Activated T-cell treated with anti-CD3 and anti-CD28 coated beads, Interleukin-2, amount 50 U/mL, for 1 hour (primary cell): ENCODE measurements at regions not wholly inside any gene's neighbourhood (a gene's known extent, or its start where the extent isn't known, plus 50 kb on each side); places are given as distances from the start of the nearest gene placed in this dataset.
"Not testable (repeated sequence)": the region's sequence is repeated elsewhere in the genome, so short reads cannot be mapped to it uniquely, and the experiment has no call there.

Experiments
- DNase-seq: peaks from one replicate; pipeline ENCODE4 v3.0.0-alpha.2; 2020

DNA sequence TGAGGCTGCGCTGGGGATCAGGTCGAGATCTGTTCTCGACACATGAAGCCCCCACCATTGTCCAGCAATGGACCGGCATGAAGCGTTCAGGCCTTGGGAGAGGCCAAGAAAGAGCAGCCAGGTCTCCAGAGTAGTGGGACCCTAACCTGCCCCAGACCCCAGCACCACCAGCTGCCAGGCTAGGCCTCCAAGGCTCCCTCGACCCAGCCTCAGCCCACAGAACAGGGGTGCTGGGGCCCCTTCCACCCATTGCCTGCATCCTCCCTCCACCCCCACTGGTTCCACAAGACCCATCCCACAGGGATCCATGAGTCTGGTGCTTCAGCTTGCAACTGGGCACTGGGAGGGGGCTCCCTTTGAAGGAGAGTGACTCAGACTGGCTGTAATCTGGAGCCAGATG is 120.3 kb downstream of the TUBA3C start:
- no peak for DNase-seq

DNA sequence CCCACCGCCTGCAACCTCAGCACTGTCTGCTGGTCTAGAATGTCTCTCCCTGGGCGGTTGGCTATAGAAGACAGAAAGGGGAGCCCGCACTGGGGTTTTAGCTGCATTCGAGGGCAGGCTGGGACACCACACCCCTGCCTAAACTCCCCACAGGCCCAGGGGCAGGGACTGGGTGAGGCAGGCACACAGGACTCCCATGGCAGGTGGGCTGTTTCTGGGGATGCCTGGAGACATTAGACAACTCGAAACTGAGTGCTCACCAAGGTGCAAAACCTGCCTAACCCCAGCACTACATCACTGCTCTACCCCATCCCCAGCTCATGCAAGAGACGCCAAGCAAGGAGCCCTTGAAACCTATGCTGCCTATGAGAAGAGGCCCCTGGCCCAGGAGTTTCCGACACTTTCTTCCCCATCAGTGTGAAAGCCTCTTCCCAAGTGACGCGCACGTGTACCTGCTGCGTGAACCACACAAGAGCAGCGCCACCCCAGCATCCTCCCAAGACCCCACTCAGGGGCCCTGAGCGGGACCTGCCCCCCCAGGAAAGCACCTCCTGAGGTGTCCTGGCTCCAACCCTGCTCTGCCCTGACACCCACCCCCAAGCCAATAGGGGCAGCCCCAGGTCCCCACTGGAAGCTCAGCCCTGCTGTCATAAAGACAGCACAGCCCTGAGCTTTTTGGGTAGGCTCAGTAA is 121.2 kb downstream of the TUBA3C start:
- no peak for DNase-seq

- DNase-seq = no peak
Observed at GRCh38 chr13:19059016-19059780, 122.4 kb downstream of the TUBA3C start.

DNA sequence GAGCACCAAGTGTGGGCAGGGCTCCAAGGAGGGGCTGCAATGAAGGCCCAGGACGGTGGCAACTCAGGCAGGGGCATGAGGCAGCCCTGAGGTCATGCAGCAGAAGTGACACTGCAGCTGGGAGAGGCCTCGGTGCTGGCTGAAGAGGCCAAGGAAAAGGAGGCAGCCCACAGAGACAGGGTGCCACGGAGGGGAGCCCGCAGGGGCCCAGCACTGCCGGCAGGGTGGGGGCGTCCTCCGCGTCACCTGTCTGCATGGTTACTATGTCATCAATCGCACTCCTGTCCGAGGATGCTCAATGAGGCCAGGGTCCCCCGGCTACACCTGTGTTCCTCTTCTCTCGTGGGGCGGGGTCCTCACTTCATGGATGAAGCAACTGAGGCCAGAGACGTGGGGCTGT is 123.1 kb downstream of the TUBA3C start:
- no peak for DNase-seq

- no peak for DNase-seq
Observed at GRCh38 chr13:19057588-19058340, 123.9 kb downstream of the TUBA3C start.

DNA sequence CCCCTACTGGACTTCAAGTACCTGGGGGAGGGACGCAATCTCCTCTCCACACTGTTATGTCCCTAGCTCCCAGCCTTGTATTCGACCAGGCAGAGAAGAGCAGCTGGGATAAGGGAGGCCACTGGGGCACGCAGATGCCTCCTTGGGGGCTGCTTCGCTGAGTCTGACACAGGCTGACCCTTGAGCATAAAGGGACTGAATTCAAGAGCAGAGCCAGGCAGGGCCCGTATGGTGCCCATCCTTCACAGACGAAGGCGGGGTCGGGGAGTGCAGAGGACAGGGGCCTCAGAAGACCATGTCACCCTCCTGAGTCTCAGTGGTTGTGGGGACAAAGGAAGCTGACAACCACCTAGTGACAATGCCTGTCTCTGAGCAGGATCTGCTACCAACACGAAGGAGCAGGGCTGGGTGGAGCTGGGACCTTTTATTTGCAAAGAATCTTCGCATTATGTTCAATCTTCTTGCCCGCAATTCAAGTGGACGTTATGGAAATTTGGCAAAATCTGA is 124.6 kb downstream of the TUBA3C start:
- DNase-seq = no peak

- DNase-seq = no peak
Observed at GRCh38 chr13:19056355-19056880, 125.2 kb downstream of the TUBA3C start.

GRCh38 chr13:19055611-19056010 is 126.0 kb downstream of the TUBA3C start:
- no peak for DNase-seq

GRCh38 chr13:19053561-19053960 is 128.1 kb downstream of the TUBA3C start:
- DNase-seq = no peak

DNA sequence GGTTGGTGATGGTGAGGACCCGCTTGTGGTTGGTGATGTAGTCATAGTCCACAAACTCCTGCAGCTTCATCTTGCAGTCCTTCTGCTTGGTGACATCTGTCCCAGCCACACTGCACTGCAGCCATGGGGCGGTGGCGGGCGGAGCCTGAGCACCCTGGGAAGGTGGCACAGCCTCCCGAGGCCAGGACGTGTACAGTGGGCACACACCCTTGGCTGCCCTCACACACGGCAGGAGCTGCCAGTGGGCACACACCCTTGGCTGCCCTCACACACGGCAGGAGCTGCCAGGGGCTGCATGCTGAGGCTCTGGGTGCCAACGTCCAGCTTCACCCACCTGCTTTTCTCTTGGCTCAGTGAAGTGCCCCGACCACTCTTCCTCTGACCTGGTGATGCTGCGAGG is 128.7 kb downstream of the TUBA3C start:
- no peak for DNase-seq

DNA sequence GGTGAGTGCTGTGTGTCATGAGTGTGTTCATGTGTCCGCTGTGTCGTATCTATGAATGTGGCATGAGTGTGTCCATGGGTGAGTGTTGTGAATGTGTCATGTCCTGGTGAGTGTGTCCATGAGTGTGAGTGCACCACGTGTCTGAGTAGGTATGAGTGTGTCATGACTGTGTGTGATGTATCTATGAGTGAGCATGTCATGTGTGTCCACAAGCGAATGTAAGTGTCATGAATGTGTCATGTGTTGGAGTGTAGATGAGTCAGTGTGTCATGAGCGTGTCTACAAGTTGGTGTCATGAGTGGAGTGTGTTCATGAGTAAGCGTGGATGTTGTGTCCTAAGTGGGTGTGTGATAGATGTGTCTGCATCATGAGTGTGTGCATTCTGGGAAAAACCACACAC is 129.4 kb downstream of the TUBA3C start:
- no peak for DNase-seq

GRCh38 chr13:19050901-19051300 is 130.7 kb downstream of the TUBA3C start:
- DNase-seq = no peak

DNA sequence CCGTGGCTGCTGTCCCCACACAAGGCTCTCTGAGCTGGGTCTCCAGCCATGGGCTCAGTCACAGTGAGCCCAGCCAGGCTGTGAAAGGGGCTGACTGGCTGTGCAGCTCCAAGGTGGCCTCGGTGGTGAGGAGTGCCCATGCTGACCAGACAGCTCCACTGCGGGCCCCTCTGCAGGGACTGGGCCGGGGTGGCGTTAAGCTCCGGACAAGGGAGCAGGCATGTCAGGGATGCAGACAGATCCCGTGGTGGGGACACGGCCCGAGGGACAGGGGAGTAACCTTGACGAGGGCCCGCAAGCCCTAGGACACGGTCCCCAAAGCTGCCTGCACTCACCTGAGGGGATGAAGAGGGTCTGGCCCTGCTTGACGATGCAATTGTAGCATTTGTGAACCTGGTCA is 132.0 kb downstream of the TUBA3C start:
- not testable (repeated sequence) for DNase-seq

GRCh38 chr13:19048381-19048780 is 133.2 kb downstream of the TUBA3C start:
- no peak for DNase-seq

DNA sequence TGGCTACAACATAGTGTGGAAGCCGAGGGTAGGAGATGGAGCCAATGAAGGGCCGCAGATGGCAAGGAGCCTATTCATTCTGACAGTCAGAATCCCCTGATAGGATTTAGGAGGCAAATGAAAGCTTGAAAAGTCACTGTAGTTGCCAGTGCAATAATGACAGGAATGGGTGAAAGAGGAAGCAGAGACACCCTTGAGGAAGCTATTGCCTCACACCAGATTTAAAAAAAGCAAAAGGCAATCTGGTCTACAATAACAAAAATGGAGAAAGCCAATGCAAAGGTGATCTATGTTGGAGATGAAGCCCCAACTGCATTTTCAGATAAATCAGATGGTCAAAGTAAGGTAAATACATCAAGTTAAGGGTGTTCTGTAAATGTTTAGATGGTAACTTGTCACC is 158.5 kb downstream of the TUBA3C start:
- no peak for DNase-seq

DNA sequence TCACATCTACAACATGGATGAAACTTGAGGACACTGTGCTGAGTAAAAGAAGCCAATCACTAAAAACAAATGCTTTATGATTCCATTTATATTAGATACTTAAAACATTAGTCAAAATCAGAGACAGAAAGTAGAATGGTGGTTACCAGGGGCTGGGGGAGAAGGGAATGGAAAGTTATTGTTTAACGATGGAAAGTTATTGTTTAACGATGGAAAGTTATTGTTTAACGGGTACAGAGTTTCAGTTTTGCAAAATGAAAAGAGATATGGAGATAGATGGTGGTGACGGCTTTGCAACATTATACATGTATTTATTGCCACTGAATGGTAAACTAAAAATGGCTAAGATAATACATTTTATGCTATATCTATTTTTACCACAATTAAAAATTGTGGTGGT is 160.6 kb downstream of the TUBA3C start:
- DNase-seq = no peak

DNA sequence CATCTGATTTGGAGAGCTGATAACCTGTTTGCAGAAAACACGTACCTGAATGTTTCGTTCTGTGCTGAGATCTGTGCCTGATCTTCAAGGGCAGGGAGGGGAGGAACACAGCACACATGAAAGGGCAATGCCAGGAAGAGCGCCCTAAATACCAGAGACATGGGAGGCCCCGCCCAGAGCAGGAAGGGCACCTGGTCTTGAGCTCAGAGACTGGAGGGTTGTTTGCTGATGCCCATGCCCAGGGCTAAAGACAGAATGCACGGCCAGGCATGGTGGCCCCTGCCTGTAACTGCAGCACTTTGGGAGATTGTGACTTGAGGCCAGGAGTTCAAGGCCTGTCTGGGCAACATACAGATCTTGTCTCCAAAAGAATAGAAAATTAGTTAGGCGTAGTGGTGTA is 183.2 kb downstream of the TUBA3C start:
- DNase-seq = no peak

DNA sequence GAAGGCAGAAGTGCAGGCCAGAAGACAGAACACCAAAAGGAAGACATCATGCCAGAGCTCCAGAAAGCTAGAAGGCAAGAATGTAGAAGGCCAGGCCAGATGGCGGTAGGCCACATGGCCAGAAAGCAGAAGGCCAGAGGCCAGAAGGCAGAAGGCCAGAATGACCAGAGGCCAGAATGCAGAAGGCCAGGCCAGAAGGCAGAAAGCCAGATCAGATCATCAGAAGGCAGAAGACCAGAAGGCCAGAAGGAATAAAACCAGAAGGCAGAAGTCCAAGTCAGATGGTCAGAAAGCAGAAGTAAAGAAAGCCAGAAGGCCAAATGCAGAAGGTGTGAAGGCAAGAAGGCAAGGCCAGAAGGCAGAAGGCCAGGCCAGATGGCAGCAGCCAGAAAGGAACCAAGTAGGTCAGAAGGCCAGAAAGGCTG is 185.0 kb downstream of the TUBA3C start:
- DNase-seq = no peak

DNA sequence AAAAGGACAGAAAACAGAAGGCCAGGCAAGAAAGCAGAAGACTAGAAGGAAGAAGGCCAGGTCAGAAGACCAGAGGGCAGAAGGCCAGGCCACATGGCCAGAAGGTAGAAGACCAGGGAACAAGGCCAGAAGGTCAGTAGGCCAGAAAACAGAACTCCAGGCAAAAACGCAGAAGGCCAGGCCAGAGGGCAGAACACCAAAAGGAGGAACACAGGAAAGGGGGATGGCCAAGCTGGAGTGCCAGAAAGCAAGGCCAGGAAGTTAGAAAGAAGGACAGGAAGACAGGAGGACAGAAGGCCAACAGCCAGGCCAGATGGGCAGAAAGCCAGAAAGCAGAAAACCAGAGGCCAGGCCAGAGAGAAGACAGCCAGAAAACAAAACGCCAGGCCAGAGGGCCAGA is 185.4 kb downstream of the TUBA3C start:
- DNase-seq = no peak

DNA sequence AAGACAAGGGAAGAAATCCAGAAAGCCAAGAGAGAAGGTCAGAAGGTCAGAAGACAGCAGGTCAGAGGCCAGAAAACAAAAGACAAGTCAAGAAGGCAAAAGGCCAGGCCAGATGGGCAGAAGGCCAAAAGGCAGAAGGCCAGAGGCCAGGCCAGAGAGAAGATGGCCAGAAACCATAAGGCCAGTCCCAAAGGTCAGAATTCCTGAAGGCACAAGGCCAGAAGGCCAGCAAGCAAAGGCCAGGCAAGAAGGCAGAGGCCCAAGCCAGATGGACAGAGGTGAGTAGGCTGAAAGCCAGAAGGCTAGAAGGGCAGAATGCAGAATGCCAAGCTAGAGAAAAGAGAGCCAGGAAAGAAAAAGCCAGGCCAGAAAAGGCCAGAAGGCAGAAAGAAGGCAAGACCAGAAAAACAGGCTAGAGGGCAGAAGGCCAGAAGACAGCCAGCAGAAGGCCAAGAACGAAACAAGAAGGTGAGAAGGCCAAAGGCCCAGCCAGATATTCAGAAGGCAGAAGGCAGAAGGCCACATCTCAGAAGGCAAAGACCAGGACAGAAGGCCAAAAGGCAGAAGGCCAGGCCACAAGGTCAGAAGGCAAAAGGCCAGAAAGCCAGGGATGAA is 186.3 kb downstream of the TUBA3C start:
- no peak for DNase-seq

DNA sequence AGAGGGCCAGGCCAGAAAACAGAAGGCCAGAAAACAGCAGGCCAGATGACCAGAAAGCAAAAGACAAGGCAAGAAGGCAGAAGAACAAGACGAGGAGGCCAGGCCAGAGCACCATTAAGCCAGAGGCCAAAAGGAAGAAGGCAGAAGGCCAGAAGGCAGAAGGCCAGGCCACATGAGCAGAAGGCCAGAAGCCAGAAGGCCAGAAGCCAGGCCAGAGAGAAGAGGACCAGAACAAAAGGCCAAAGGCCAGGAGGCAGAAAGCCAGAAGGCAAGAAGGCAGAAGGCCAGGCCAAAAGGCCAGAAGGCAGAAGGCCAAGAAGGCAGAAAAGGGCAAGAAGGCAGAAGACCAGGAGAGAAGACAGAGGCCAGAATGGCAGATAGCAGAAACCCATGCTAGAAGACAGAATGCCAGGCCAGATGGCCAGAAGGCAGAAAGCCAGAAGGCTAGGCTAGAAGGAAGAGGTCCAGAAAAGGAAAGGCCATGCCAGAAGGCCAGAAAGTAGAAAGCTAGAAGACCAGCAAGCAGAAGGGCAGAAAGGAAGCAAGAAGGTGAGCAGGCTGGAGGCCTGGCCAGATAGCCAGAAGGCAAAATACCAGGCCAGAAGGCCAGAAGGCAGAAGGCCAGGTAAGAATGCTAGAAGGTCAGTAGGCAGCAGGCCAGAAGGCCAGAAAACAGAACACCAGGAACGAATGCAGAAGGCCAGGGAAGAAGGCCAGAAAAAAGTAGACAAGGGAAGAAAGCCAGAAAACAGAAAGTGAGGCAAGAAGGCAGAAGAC is 187.6 kb downstream of the TUBA3C start:
- DNase-seq = no peak

- no peak for DNase-seq
Observed at GRCh38 chr13:18992791-18993190, 188.8 kb downstream of the TUBA3C start.
